ENCODE measurements at regions not wholly inside any gene's neighbourhood (a gene's known extent, or its start where the extent isn't known, plus 50 kb on each side); places are given as distances from the start of the nearest gene placed in this dataset.

- TF ChIP-seq TOE1 (IDR thresholded peaks at IDR 0.05; ENCODE audit: borderline replicate concordance) (no peak), TOE1 (CRISPR knock-in tag; IDR thresholded peaks at IDR 0.05; ENCODE audit: borderline replicate concordance, low read depth) (no peak)
These were observed 90.2 kb upstream of the SLC24A2 start (continued) for GRCh38 chr9:19879062-19879461.

- ATAC-seq, result no peak
- no peaks in the 10 kb centered on the region for H3K36me3 ChIP-seq (ENCODE audit: control insufficient read depth, insufficient read depth, low read length)
- TF ChIP-seq ELK3 (CRISPR knock-in tag; IDR thresholded peaks at IDR 0.05), result no peak
- ChIA-PET CTCF (ENCODE audit: low intra/inter-chr PET ratio) (no interaction called here), POLR2A (no interaction called here)
- no peak overlapping the region for H3K9ac ChIP-seq (ENCODE audit: insufficient read depth in 1 of 2, low read depth in 2 of 2, low read length in 2 of 2)
- no TSS peak for BruUV-seq (replicated peaks)
- 27% methylated on average over 3 of the region's 3 CpGs for WGBS (ENCODE audit: insufficient coverage, low coverage, missing lambda C conversion rate)
- H3K9me1 ChIP-seq (ENCODE audit: control insufficient read depth, insufficient read depth, low read length), result no peaks in the 10 kb centered on the region
- in situ Hi-C loops (cut with MboI) (no loop called here), intact Hi-C loops (cut with micrococcal nuclease) (no loop called here)
- no peak overlapping the region for H3K27ac ChIP-seq (ENCODE audit: extremely low read depth, low read depth, low read length)
- no peak overlapping the region for H3K4me3 ChIP-seq
- no peak overlapping the region for H2AFZ ChIP-seq (ENCODE audit: low read depth, low read length)
- no peak overlapping the region for H3K4me2 ChIP-seq (ENCODE audit: insufficient read depth, low read length)
- no peaks in the 10 kb centered on the region for H4K20me1 ChIP-seq (replicated peaks; ENCODE audit: control insufficient read depth, insufficient read depth, low read length)
- H3K27me3 ChIP-seq (ENCODE audit: control insufficient read depth in 2 of 2, insufficient read depth in 2 of 2, low read length in 2 of 2), result no peaks in the 10 kb centered on the region
- no peak for FAIRE-seq
- no peaks in the 10 kb centered on the region for H3K4me1 ChIP-seq (replicated peaks in 1 of 2; ENCODE audit: control insufficient read depth in 2 of 2, insufficient read depth in 2 of 2, low read length in 2 of 2)
- DNase-seq (ENCODE audit: extremely low read depth in 1 of 4, low spot score in 3 of 4), result no peak
- H3K79me2 ChIP-seq (ENCODE audit: control insufficient read depth, insufficient read depth, low read length), result no peaks in the 10 kb centered on the region
- no peaks in the 10 kb centered on the region for H3K9me3 ChIP-seq (replicated peaks; ENCODE audit: control insufficient read depth, insufficient read depth, low read depth, low read length)
These were observed 87.9 kb upstream of the SLC24A2 start for GRCh38 chr9:19876569-19877316.
